HUES48 (cell line): ENCODE measurements at regions not wholly inside any gene's neighbourhood (a gene's known extent, or its start where the extent isn't known, plus 50 kb on each side); places are given as distances from the start of the nearest gene placed in this dataset.

Source experiments
- H3K27ac ChIP-seq: one replicate; pipeline ENCODE4 v1.7.0; 2013; ENCODE audit warnings: low read depth, low read length, inconsistent platforms
- H3K27me3 ChIP-seq: 2 replicates; pipeline ENCODE4 v1.6.1; 2013; ENCODE audit warnings: mild to moderate bottlenecking, low read length; ENCODE audit not compliant: control insufficient read depth, insufficient read depth
- H3K36me3 ChIP-seq: 2 replicates; pipeline ENCODE4 v1.6.1; 2013; ENCODE audit warnings: low read length; ENCODE audit not compliant: control insufficient read depth, insufficient read depth
- H3K4me1 ChIP-seq: 2 replicates; pipeline ENCODE4 v1.6.1; 2013; ENCODE audit warnings: mild to moderate bottlenecking, low read length; ENCODE audit not compliant: control insufficient read depth, insufficient read depth
- H3K4me3 ChIP-seq: 2 replicates; pipeline ENCODE4 v1.5.1; 2013; ENCODE audit warnings: mild to moderate bottlenecking, low read depth, low read length
- H3K9ac ChIP-seq: 2 replicates; pipeline ENCODE4 v1.6.1; 2013; ENCODE audit warnings: mild to moderate bottlenecking, low read depth, low read length, moderate library complexity
- H3K9me3 ChIP-seq: 2 replicates; pipeline ENCODE4 v1.6.1; 2013; ENCODE audit warnings: low read length; ENCODE audit not compliant: control insufficient read depth, insufficient read depth

DNA sequence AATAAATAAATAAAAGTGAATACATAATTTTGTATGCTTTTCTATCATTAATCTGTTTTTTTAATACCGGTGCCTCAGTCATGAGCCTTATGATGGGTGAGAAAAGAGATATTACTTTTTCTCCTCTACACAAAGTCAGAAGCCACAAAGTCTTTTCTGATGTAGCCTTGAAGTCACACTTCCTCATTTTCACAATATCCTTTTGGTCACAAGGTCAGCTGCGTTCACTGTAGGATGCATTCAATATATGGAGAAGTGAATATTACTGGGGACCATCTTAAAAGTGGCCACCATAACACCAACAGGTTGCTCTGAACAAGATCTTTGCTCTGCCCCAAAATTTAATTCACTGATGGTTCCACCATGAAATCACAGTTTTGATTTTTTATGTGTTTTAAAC lies 83.3 kb upstream of the TNR start:
- Histone ChIP-seq H3K9ac (no peak overlapping the region), H3K27me3 (no peaks in the 10 kb centered on the region), H3K4me1 (peaks cover 5% of the 10 kb centered on the region), H3K27ac (no peak overlapping the region), H3K36me3 (no peaks in the 10 kb centered on the region), H3K9me3 (no peaks in the 10 kb centered on the region), H3K4me3 (no peak overlapping the region)

DNA sequence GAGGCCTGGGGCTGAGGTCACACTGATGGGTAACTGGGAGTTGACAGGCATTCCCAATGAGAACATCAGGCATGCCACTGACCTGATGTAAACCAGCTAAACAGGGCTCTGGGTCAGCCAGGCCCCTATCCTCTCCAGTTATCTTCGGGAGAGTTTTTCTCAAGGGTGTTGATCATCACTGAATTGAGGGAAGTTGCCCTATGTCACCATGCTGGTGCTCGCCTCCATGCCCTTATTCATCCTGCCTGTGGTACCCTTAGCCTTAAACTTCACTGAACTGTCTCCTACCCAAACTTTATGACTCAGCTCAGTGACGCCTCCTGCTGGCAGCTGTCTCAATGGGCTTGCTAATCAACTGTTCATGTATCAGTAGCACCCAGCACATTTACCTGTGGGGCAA lies 80.7 kb upstream of the TNR start:
- H3K9me3 ChIP-seq = no peaks in the 10 kb centered on the region
- no peak overlapping the region for H3K9ac ChIP-seq

DNA sequence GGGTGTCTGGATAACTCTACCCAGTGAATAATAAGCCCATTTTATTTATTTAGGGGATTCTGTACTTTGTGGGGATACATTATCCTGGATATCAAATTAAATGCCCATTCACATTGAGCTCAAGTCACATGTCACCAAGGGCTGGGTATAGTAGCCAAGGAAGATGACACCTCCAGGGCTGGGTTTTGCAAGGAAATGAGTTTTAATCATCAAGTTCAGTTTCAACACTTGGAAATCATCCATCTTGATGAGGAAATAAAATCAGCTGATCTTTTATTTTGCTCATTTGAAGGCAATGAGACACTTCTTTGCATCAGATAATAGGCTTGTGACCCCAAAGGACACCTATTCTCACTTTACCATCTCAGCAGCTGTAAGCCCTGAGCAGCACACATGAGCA lies 80.0 kb upstream of the TNR start:
- no peaks in the 10 kb centered on the region for H3K9me3 ChIP-seq
- H3K27ac ChIP-seq = no peak overlapping the region
- no peak overlapping the region for H3K9ac ChIP-seq
- H3K36me3 ChIP-seq = no peaks in the 10 kb centered on the region
- peaks cover 5% of the 10 kb centered on the region; the same call in 1 of the 2 replicates for H3K4me1 ChIP-seq
- no peaks in the 10 kb centered on the region for H3K27me3 ChIP-seq
- H3K4me3 ChIP-seq = no peak overlapping the region

More for the DNA sequence above, 80.7 kb upstream of the TNR start:
- peaks cover 1% of the 10 kb centered on the region; the same call in 1 of the 2 replicates for H3K4me1 ChIP-seq
- no peaks in the 10 kb centered on the region for H3K36me3 ChIP-seq
- no peaks in the 10 kb centered on the region for H3K27me3 ChIP-seq
- H3K27ac ChIP-seq = no peak overlapping the region
- no peak overlapping the region for H3K4me3 ChIP-seq

DNA sequence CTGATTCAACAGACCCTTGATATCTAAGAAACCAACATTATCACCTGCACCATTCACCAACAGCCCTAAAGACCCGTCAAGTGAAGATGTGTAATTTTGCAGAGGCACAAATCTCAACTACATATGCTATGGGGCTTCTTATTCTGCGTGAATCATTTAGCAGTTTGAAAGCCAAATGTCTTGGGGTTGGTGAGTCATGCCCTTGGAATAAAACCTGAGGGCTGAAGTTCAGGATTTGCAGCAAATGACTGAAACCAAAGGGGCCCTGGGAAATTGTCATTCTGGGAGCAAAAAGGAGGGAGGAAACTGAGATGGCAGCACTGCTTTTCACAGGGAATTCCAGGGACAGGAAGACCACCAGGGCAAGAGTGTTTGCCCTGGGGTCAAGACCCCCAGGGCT lies 79.2 kb upstream of the TNR start:
- Histone ChIP-seq H3K27me3 (no peaks in the 10 kb centered on the region), H3K4me1 (peaks cover 5% of the 10 kb centered on the region; the same call in 1 of the 2 replicates), H3K9ac (no peak overlapping the region), H3K9me3 (no peaks in the 10 kb centered on the region), H3K27ac (no peak overlapping the region), H3K4me3 (no peak overlapping the region), H3K36me3 (no peaks in the 10 kb centered on the region)

DNA sequence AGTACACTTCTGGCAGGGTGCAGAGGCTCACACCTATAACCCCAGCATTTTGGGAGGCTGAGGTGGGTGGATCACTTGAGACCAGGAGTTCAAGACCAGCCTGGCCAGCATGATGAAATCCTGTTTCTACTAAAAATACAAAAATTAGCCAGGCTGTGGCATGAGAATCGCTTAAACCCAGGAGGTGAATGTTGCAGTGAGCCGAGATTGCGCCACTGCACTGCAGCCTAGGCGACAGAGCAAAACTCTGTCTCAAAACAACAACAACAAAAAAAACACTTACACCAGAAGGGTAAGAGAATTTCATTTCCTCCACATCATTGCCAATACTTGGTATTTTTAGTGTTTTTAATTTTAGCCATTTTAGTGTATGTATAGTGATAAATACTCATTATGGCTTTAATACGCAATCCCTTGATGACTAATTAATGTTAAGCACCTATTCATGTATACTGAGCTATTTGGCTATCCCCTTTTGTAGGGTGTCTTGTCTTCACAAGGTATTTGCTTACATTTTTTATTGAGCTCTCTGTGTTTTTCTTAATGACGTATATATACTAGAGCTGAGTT lies 77.1 kb upstream of the TNR start:
- H3K9ac ChIP-seq = no peak overlapping the region
- peaks cover 5% of the 10 kb centered on the region; the same call in 1 of the 2 replicates for H3K4me1 ChIP-seq
- no peaks in the 10 kb centered on the region for H3K27me3 ChIP-seq
- no peaks in the 10 kb centered on the region for H3K9me3 ChIP-seq
- no peaks in the 10 kb centered on the region for H3K36me3 ChIP-seq
- H3K27ac ChIP-seq = no peak overlapping the region
- H3K4me3 ChIP-seq = no peak overlapping the region

DNA sequence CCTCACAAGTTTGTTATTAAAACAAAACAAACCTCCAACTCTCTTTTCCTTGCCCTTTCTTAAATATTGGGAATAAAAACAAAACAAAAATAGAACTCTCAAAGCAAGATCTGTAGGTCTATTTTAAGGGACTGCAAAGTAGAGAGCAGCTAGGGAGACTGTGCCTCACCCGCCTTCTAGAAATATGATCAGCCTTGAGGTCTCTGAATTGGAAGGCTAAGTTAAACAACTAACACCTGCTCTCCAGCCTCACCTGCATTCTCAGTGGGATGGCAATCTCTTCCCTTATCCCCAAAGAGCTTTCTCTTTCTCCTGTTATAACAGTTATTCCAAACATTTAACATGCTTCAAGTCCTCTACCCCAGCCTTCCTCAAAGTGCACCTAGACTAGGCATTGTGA lies 75.5 kb upstream of the TNR start:
- Histone ChIP-seq H3K36me3 (no peaks in the 10 kb centered on the region), H3K9me3 (no peaks in the 10 kb centered on the region), H3K4me3 (no peak overlapping the region), H3K27ac (no peak overlapping the region), H3K27me3 (no peaks in the 10 kb centered on the region), H3K9ac (no peak overlapping the region), H3K4me1 (peaks cover 5% of the 10 kb centered on the region; the same call in 1 of the 2 replicates)

GRCh38 chr1:175817445-175817844 lies 74.0 kb upstream of the TNR start:
- H3K9me3 ChIP-seq = no peaks in the 10 kb centered on the region
- H3K4me1 ChIP-seq = peaks cover 5% of the 10 kb centered on the region; the same call in 1 of the 2 replicates
- H3K36me3 ChIP-seq = no peaks in the 10 kb centered on the region
- H3K9ac ChIP-seq = no peak overlapping the region
- no peaks in the 10 kb centered on the region for H3K27me3 ChIP-seq
- no peak overlapping the region for H3K27ac ChIP-seq
- no peak overlapping the region for H3K4me3 ChIP-seq

- Histone ChIP-seq H3K27ac (no peak overlapping the region), H3K9me3 (no peaks in the 10 kb centered on the region), H3K36me3 (no peaks in the 10 kb centered on the region), H3K4me3 (no peak overlapping the region), H3K4me1 (peaks cover 5% of the 10 kb centered on the region; the same call in 1 of the 2 replicates), H3K27me3 (no peaks in the 10 kb centered on the region), H3K9ac (no peak overlapping the region)
Measured at GRCh38 chr1:175814885-175815284, 71.5 kb upstream of the TNR start.

GRCh38 chr1:175812936-175813335 lies 69.5 kb upstream of the TNR start:
- H3K4me3 ChIP-seq = no peak overlapping the region
- no peak overlapping the region for H3K9ac ChIP-seq
- H3K27ac ChIP-seq = no peak overlapping the region
- H3K27me3 ChIP-seq = no peaks in the 10 kb centered on the region
- no peaks in the 10 kb centered on the region for H3K9me3 ChIP-seq
- no peaks in the 10 kb centered on the region for H3K36me3 ChIP-seq
- H3K4me1 ChIP-seq = peaks cover 12% of the 10 kb centered on the region

DNA sequence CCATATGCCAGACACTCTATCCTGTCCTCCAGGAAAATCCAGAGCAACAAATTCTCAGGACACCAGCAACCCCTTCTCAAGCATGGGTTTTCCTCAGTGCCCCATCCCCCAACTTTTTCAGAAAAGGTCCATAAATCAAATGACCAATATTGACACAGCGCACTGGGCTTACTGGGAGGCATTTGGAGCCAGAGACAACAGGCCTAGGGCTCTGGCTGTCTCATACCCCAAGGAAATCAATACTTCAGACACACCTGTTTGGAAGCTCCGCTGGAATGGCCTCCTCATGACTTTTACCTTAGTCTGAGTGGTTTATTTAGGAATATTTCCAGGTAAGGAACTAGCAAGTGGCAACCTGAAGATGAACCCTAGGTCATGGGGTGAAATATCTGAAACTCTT lies 66.9 kb upstream of the TNR start:
- peaks cover 15% of the 10 kb centered on the region for H3K4me1 ChIP-seq
- no peak overlapping the region for H3K9ac ChIP-seq
- no peak overlapping the region for H3K27ac ChIP-seq
- H3K4me3 ChIP-seq = no peak overlapping the region
- no peaks in the 10 kb centered on the region for H3K9me3 ChIP-seq
- H3K27me3 ChIP-seq = peaks cover 6% of the 10 kb centered on the region; the same call in 1 of the 2 replicates
- no peaks in the 10 kb centered on the region for H3K36me3 ChIP-seq

GRCh38 chr1:175808999-175809398 lies 65.6 kb upstream of the TNR start:
- no peaks in the 10 kb centered on the region for H3K9me3 ChIP-seq
- peaks cover 15% of the 10 kb centered on the region for H3K4me1 ChIP-seq
- no peak overlapping the region for H3K9ac ChIP-seq
- peaks cover 6% of the 10 kb centered on the region; the same call in 1 of the 2 replicates for H3K27me3 ChIP-seq
- H3K4me3 ChIP-seq = peak overlapping the region; percentile 16; the same call in 1 of the 2 replicates
- no peaks in the 10 kb centered on the region for H3K36me3 ChIP-seq
- H3K27ac ChIP-seq = peak overlapping the region; percentile 62
